GM13976 (cell line): ENCODE measurements at regions not wholly inside any gene's neighbourhood (a gene's known extent, or its start where the extent isn't known, plus 50 kb on each side); places are given as distances from the start of the nearest gene placed in this dataset.

Experiments
- DNase-seq: peaks from one replicate; pipeline ENCODE4 v3.0.0; 2012; ENCODE audit warnings: low spot score
- CTCF ChIP-seq: IDR thresholded peaks from 2 replicates; pipeline ENCODE4 v1.5.1; 2012; ENCODE audit warnings: borderline replicate concordance, mild to moderate bottlenecking; ENCODE audit not compliant: insufficient read depth; ENCODE audit errors: extremely low read depth, missing control alignments, control extremely low read depth
- in situ Hi-C: fragments of 300-500 bp; cut with MboI; formaldehyde crosslinking; loops from one replicate; pipeline ENCODE4 v1.12.0; 2022; ENCODE audit warnings: low sequenced_read_pairs, mixed read lengths, inconsistent platforms; ENCODE audit not compliant: unreplicated experiment

- no peak for DNase-seq
- TF ChIP-seq CTCF: no peak
- in situ Hi-C loops: no loop called here
Observed at GRCh38 chr18:39340418-39340817, 1774.8 kb upstream of the CELF4 start.

GRCh38 chr18:39329496-39330275 lies 1764.1 kb upstream of the CELF4 start:
- no peak for TF ChIP-seq CTCF
- in situ Hi-C loops: no loop called here
- no peak for DNase-seq

GRCh38 chr18:39326772-39327171 lies 1761.2 kb upstream of the CELF4 start:
- no peak for TF ChIP-seq CTCF
- DNase-seq: no peak
- in situ Hi-C loops: no loop called here

GRCh38 chr18:39325973-39326372 lies 1760.4 kb upstream of the CELF4 start:
- no peak for TF ChIP-seq CTCF
- no peak for DNase-seq
- in situ Hi-C loops: no loop called here

GRCh38 chr18:39319141-39319540 lies 1753.5 kb upstream of the CELF4 start:
- DNase-seq: no peak
- in situ Hi-C loops: no loop called here

GRCh38 chr18:39318462-39318861 lies 1752.9 kb upstream of the CELF4 start:
- DNase-seq: no peak
- in situ Hi-C loops: no loop called here
- no peak for TF ChIP-seq CTCF

More at GRCh38 chr18:39319141-39319540, 1753.5 kb upstream of the CELF4 start:
- no peak for TF ChIP-seq CTCF
